ENCODE measurements at regions not wholly inside any gene's neighbourhood (a gene's known extent, or its start where the extent isn't known, plus 50 kb on each side); places are given as distances from the start of the nearest gene placed in this dataset.

- DNase-seq (ENCODE audit: low read depth, low spot score) (no peak), ATAC-seq (no peak)
- no peaks in the 10 kb centered on the region for H3K9me3 ChIP-seq (ENCODE audit: control insufficient read depth, insufficient read depth, low read depth, low read length)
- intact Hi-C loops (cut with micrococcal nuclease; ENCODE audit: unreplicated experiment) (no loop called here), in situ Hi-C loops (cut with HindIII; ENCODE audit: low pct_unique_long_range_greater_than_20kb, low sequenced_read_pairs) (no loop called here)
- TF ChIP-seq TCF7L2 (IDR thresholded peaks at IDR 0.05; ENCODE audit: low read depth, low read length) (no peak), POLR2AphosphoS5 (IDR thresholded peaks at IDR 0.05; ENCODE audit: low read depth, low read length) (no peak), REST (IDR thresholded peaks at IDR 0.05; ENCODE audit: insufficient read depth in 1 of 2, low read depth in 2 of 2, low read length in 1 of 2) (no peak), CTCF (IDR thresholded peaks at IDR 0.05) (no peak), SIN3A (IDR thresholded peaks at IDR 0.05; ENCODE audit: borderline replicate concordance, insufficient read depth, low read depth, low read length) (no peak)
- no peaks in the 10 kb centered on the region for H3K4me1 ChIP-seq (ENCODE audit: control insufficient read depth, insufficient read depth, low read length)
- no peaks in the 10 kb centered on the region; the same call in 1 of the 2 replicates for H3K27me3 ChIP-seq (ENCODE audit: control insufficient read depth, insufficient read depth, low read length)
- BruUV-seq (replicated peaks) = no TSS peak
- POLR2A ChIA-PET = no interaction called here
- H3K27ac ChIP-seq (ENCODE audit: low read length) = no peak overlapping the region
- CTCF ChIA-PET = interaction anchor here (0.6 kb wide), 1 partner anchor 237 kb away, joined by 4 read pairs; no protein-coding TSS in a partner anchor
- no peak overlapping the region for H3K4me3 ChIP-seq (ENCODE audit: low read depth in 2 of 2, low read length in 2 of 2)
- no peaks in the 10 kb centered on the region for H3K36me3 ChIP-seq (ENCODE audit: control insufficient read depth, insufficient read depth, low read length)
Observed at GRCh38 chr19:31074199-31075125, 274.8 kb downstream of the TSHZ3 start.

GRCh38 chr19:31073485-31074198 lies 275.6 kb downstream of the TSHZ3 start:
- DNase-seq (ENCODE audit: low read depth, low spot score) (no peak), ATAC-seq (no peak)
- Histone ChIP-seq H3K27ac (ENCODE audit: low read length) (no peak overlapping the region), H3K27me3 (ENCODE audit: control insufficient read depth, insufficient read depth, low read length) (no peaks in the 10 kb centered on the region; the same call in 1 of the 2 replicates), H3K4me1 (ENCODE audit: control insufficient read depth, insufficient read depth, low read length) (no peaks in the 10 kb centered on the region), H3K9me3 (ENCODE audit: control insufficient read depth, insufficient read depth, low read depth, low read length) (no peaks in the 10 kb centered on the region), H3K4me3 (ENCODE audit: low read depth in 2 of 2, low read length in 2 of 2) (no peak overlapping the region), H3K36me3 (ENCODE audit: control insufficient read depth, insufficient read depth, low read length) (no peaks in the 10 kb centered on the region)
- intact Hi-C loops (cut with micrococcal nuclease; ENCODE audit: unreplicated experiment) = no loop called here
- TF ChIP-seq REST (IDR thresholded peaks at IDR 0.05; ENCODE audit: insufficient read depth in 1 of 2, low read depth in 2 of 2, low read length in 1 of 2) (no peak), CTCF (IDR thresholded peaks at IDR 0.05) (no peak), POLR2AphosphoS5 (IDR thresholded peaks at IDR 0.05; ENCODE audit: low read depth, low read length) (no peak), SIN3A (IDR thresholded peaks at IDR 0.05; ENCODE audit: borderline replicate concordance, insufficient read depth, low read depth, low read length) (no peak), TCF7L2 (IDR thresholded peaks at IDR 0.05; ENCODE audit: low read depth, low read length) (no peak)
- ChIA-PET POLR2A (no interaction called here), CTCF (interaction anchor here (0.7 kb wide), 1 partner anchor 57 kb away, joined by 6 read pairs; no protein-coding TSS in a partner anchor)
- in situ Hi-C loops (cut with HindIII; ENCODE audit: low pct_unique_long_range_greater_than_20kb, low sequenced_read_pairs) = no loop called here
- no TSS peak for BruUV-seq (replicated peaks)

Measured in Panc1 (cell line).